ENCODE measurements at regions not wholly inside any gene's neighbourhood (a gene's known extent, or its start where the extent isn't known, plus 50 kb on each side); places are given as distances from the start of the nearest gene placed in this dataset.
A peak's percentile ranks its signal among the peaks of the same experiment; 100 is the strongest.

GRCh38 chr19:5225486-5226345, 114.9 kb downstream of the PTPRS start:
- TF ChIP-seq CTCF (IDR thresholded peaks at IDR 0.05) (peak in 3 of 4 experiments; percentile 42 to 56 (median 55)), POLR2A (IDR thresholded peaks at IDR 0.05) (no peak), POLR2AphosphoS5 (IDR thresholded peaks at IDR 0.05) (no peak)
